Ovary (tissue), 7 donors: ENCODE measurements at regions not wholly inside any gene's neighbourhood (a gene's known extent, or its start where the extent isn't known, plus 50 kb on each side); places are given as distances from the start of the nearest gene placed in this dataset.
A peak's percentile ranks its signal among the peaks of the same experiment; 100 is the strongest.

Experiments
- DNase-seq, 5 donors: peaks; one replicate each; pipeline ENCODE4 v3.0.0-alpha.2; 2019 to 2020
- H3K27ac ChIP-seq, 2 donors: fragments of 200-600 bp; one replicate each; pipeline versions ENCODE4 v1.5.1 to v1.8.0; 2019 to 2022
- H3K27me3 ChIP-seq: fragments of 200-600 bp; one replicate; pipeline ENCODE4 v1.8.0; 2022
- H3K36me3 ChIP-seq: fragments of 200-600 bp; sonication (generic); one replicate; pipeline ENCODE4 v1.5.1; 2019
- H3K4me1 ChIP-seq: one replicate; pipeline ENCODE4 v1.8.1; 2013; ENCODE audit warnings: mild to moderate bottlenecking, moderate library complexity; ENCODE audit not compliant: insufficient read depth
- H3K4me3 ChIP-seq: fragments of 200-600 bp; sonication (generic); one replicate; pipeline ENCODE4 v1.5.1; 2017
- H3K9me3 ChIP-seq, 2 donors: fragments of 200-600 bp in 1 of 2; sonication (generic) in 1 of 2; one replicate each; pipeline versions ENCODE4 v1.5.1 to v1.8.1; 2013 to 2019; ENCODE audit warnings: mild to moderate bottlenecking in 1 of 2, moderate library complexity in 1 of 2
- EP300 ChIP-seq: sonication (generic); formaldehyde crosslinking; IDR thresholded peaks from one replicate; pipeline ENCODE4 v1.6.1; 2017; ENCODE audit warnings: antibody characterized with exemption
- POLR2A ChIP-seq: fragments of 450-650 bp; IDR thresholded peaks from one replicate; pipeline ENCODE4 v1.6.1; 2017; ENCODE audit warnings: antibody characterized with exemption, mild to moderate bottlenecking, moderate library complexity
- WGBS, 3 donors: extraction: QIAGEN DNeasy Blood & Tissue Kit in 1 of 3; methylation state at CpG; one replicate each; pipeline versions ENCODE4 v1.1.5 to v1.1.7; 2013 to 2017; 5-methylcytosine and 5-hydroxymethylcytosine counted together
- intact Hi-C, 4 donors: fragments of 100-400 bp; cut with DNase I; formaldehyde crosslinking; loops; one replicate each; pipeline versions ENCODE4 v1.11.0 to v1.15.1; 2022 to 2023
- TF ChIP-seq, protein P1 (sequence below), 3 donors: fragments of 450-650 bp in 2 of 3; fragments of 200-600 bp in 1 of 3; IDR thresholded peaks; one replicate each; pipeline versions ENCODE4 v1.5.1 to v1.8.0; 2016 to 2022; ENCODE audit warnings: antibody characterized with exemption in 3 of 3, mild to moderate bottlenecking in 1 of 3
- donor health status: DM: no; HTN: no; CAD: no; lungs with moderate emphysema.
- donor health status: DM: no; HTN: no; CAD: no.
- donor health status: Bipolar disorder and iron deficiency.
- donor health status: DM: no; HTN: no; CAD: no.
- donor health status: DM: yes; HTN: yes; CAD: no.

DNA sequence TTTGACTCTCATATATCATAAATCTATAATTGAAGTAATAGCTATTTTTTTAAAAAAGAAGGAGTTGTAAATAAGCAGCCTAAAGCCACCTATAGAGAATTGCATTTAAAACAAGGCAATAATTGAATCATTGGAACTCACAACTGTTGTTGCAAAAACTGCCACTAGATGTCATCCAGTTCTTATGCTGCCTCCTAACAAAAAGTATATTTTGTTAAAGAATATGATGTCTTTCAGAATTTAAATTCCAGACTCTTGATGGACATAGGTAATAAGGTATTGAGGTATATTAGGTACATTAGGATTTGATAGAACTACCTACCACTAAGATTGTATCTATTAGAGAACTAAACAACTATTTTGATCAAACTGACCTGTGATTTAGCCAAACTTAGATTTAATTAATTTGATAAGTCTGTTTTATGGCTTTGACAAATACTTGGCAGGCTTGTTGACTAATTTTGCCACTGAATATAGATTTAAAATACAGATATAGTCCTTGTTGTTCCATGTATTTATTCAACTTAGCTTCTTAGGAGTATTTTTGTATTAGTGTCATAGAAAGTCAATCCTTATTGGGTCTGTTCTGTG, 401.4 kb downstream of the RPL10L start:
- Histone ChIP-seq H3K4me1 (no peaks in the 10 kb centered on the region), H3K36me3 (no peaks in the 10 kb centered on the region), H3K4me3 (no peak overlapping the region), H3K27me3 (no peaks in the 10 kb centered on the region), H3K27ac (no peak overlapping the region), H3K9me3 (no peaks in the 10 kb centered on the region)
- intact Hi-C loops, result no loop called here
- TF ChIP-seq, protein P1, sequence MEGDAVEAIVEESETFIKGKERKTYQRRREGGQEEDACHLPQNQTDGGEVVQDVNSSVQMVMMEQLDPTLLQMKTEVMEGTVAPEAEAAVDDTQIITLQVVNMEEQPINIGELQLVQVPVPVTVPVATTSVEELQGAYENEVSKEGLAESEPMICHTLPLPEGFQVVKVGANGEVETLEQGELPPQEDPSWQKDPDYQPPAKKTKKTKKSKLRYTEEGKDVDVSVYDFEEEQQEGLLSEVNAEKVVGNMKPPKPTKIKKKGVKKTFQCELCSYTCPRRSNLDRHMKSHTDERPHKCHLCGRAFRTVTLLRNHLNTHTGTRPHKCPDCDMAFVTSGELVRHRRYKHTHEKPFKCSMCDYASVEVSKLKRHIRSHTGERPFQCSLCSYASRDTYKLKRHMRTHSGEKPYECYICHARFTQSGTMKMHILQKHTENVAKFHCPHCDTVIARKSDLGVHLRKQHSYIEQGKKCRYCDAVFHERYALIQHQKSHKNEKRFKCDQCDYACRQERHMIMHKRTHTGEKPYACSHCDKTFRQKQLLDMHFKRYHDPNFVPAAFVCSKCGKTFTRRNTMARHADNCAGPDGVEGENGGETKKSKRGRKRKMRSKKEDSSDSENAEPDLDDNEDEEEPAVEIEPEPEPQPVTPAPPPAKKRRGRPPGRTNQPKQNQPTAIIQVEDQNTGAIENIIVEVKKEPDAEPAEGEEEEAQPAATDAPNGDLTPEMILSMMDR (IDR thresholded peaks at IDR 0.05), result peak in 1 of 3 donors; percentile 16
- no peak for TF ChIP-seq EP300
- DNase-seq, result no peak

DNA sequence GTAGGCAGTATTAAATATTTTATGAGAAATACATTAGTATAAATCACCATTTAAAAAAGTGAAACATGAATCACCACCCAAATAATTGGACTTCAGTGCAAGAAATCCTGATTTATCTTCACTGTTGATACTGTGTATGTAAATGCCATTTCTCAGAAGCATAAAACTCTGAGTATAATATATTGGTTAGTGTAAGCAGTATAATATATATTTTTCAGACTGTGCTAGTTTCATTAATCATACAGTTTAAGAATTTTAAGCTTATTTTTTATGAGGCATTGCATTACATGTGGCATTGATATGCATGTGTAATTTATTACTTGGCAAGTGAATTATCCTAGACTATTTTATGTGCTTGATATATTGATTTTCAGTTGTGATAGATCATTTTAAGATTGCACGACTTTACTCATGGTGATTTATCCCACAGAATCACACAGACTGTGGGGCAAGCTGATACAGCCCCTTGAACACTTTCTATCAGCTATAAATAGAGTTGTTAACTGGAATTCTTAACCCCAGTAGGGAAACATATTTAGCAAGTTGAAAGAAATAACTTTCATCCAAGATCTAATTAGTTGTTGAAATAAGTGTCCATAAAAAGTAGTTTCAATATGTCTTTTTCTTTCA, 403.5 kb downstream of the RPL10L start:
- intact Hi-C loops, result no loop called here
- WGBS, 3 donors, result 54 to 82% (median 79%) methylated on average over 1 of the region's 1 CpG
- no peak overlapping the region for H3K27ac ChIP-seq

DNA sequence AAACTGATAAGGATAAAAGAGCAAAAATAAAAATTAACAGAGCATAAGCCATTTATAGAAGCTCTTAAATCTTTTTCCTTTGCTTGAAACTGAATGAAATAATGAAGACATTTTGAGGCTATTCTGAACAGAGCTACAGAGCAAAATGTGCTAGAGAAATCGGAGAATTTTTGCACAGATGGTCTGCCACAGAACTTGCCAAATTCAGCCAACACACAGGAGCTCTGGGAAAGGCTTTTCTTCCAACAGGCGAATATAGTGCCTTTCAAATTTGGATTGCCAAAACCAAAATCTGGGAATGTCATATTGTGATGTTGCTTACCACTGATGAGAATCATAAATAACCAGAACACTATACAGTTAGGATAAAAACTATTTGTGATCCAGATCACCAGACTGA, 406.3 kb downstream of the RPL10L start:
- TF ChIP-seq, protein P1 (IDR thresholded peaks at IDR 0.05), result no peak
- no peak for TF ChIP-seq POLR2A
- TF ChIP-seq EP300, result no peak
- 80 to 85% (median 84%) methylated on average over 2 of the region's 2 CpGs for WGBS, 3 donors
- no peak overlapping the region for H3K27ac ChIP-seq
- H3K4me1 ChIP-seq, result no peaks in the 10 kb centered on the region
- no peak for DNase-seq
- no peaks in the 10 kb centered on the region for H3K27me3 ChIP-seq
- no peaks in the 10 kb centered on the region for H3K9me3 ChIP-seq
- H3K36me3 ChIP-seq, result no peaks in the 10 kb centered on the region
- H3K4me3 ChIP-seq, result no peak overlapping the region
- intact Hi-C loops, result no loop called here

More for the DNA sequence above, 403.5 kb downstream of the RPL10L start:
- Histone ChIP-seq H3K4me3 (no peak overlapping the region), H3K4me1 (no peaks in the 10 kb centered on the region), H3K36me3 (no peaks in the 10 kb centered on the region), H3K27me3 (no peaks in the 10 kb centered on the region), H3K9me3 (no peaks in the 10 kb centered on the region)
- no peak for DNase-seq
- TF ChIP-seq POLR2A, result no peak
- TF ChIP-seq, protein P1 (IDR thresholded peaks at IDR 0.05), result no peak
- TF ChIP-seq EP300, result no peak

DNA sequence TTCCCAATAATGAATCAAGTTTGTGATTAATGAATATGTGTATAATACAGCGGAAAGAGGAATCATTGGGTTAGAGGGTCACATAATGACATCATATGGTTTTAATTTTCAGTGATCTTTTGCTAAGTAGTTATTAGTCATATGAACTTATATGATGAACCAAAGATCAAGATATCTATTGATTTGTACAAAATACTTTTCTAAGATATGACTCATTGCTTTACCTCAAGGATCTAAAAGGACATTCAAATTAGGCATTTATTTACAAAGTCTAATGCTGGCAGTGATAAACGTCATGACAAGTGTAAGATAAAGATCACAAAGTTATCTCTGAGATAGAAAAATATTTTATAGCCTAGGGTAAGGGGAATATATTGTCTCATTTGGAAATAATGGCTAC, 417.8 kb downstream of the RPL10L start:
- WGBS, 3 donors, result 60 to 65% (median 62%) methylated on average over 2 of the region's 2 CpGs
- no peaks in the 10 kb centered on the region for H3K9me3 ChIP-seq
- intact Hi-C loops, result no loop called here
- H3K4me1 ChIP-seq, result no peaks in the 10 kb centered on the region
- TF ChIP-seq, protein P1 (IDR thresholded peaks at IDR 0.05), result no peak
- TF ChIP-seq EP300 (no peak), POLR2A (no peak)
- no peaks in the 10 kb centered on the region for H3K36me3 ChIP-seq
- H3K4me3 ChIP-seq, result no peak overlapping the region
- no peaks in the 10 kb centered on the region for H3K27me3 ChIP-seq
- no peak overlapping the region for H3K27ac ChIP-seq
- DNase-seq, result no peak
